ENCODE measurements at regions not wholly inside any gene's neighbourhood (a gene's known extent, or its start where the extent isn't known, plus 50 kb on each side); places are given as distances from the start of the nearest gene placed in this dataset.

DNA sequence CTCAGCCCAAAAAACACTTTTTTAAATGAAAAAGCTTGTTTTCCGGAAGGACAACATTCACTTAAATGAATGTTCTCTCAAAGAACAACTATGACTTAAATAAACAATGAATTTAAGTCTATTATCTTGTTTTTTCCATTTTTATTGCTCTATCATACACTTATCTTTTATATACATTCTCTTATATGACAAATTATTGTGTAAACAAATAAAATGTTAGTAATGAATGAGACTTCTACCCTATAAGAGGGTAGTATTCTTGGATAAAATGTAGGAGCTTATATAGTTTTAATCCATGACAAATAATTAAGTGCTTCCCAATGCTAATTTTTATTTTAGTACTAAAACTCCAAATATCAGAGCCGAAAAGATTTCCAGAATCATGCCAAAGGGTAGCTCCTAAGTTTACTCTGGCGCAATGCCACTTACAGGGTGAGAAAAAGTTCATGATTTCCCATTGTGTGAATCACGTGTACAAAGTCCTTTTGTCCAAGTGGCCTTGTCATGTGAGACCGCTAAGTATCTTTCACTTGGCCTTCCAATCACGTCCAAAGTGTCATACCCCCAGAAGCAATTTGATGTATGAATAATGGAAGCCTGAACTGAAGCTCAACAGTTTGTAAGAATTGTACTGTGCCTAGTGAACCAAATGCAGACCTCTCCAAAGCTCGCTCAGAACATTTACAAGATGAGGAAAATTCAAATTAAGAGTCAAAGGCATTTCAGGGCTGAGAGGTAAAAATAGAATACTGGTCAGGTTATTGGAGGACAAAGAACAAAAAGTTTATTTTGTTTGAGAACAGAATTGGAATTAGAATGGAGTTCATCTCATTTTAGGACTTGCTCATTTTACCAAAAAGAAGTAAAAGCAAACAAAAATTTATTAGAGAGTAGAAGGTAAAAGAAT is 56.6 kb upstream of the C1orf21 start:
- DNase-seq = no peak

DNA sequence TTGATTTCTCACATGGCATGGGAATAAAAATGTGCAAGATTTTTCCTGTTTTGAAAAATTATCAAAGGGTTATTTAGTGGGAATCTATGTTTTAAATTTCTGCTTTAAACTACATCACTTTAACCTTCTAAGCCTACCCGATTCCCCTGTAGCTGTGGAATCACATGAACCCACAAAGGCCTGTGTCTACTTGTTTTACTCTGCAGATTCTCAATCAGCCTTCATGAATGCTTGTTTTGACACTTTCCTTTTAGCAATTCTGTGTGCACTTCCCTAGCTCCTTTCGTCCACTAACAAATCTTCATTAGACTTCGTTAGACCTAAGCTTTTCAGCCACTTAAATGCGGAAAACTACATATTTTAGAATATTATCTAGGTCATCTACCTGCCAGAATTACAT is 56.0 kb upstream of the C1orf21 start:
- no peak for DNase-seq
